ENCODE measurements at regions not wholly inside any gene's neighbourhood (a gene's known extent, or its start where the extent isn't known, plus 50 kb on each side); places are given as distances from the start of the nearest gene placed in this dataset.

- TF ChIP-seq NRF1 (IDR thresholded peaks at IDR 0.05; ENCODE audit: low read depth, low read length) (no peak), PBX3 (IDR thresholded peaks at IDR 0.05) (no peak)
Observed at GRCh38 chr6:104526376-104526775, 333.3 kb downstream of the HACE1 start (continued).

GRCh38 chr6:104525677-104526322, 333.9 kb downstream of the HACE1 start:
- no peaks in the 10 kb centered on the region for H3K9me2 ChIP-seq
- H3K9ac ChIP-seq: no peak overlapping the region
- no peaks in the 10 kb centered on the region for H3K27me3 ChIP-seq (ENCODE audit: insufficient read depth)
- peak overlapping the region; percentile 60; the same call in 1 of the 2 replicates for H3K4me2 ChIP-seq
- H3K4me3 ChIP-seq (ENCODE audit: low read depth in 2 of 2, low read length in 1 of 2): peak overlapping the region; percentile 38 to 46; a peak in 3 of 4 replicates
- H3K36me3 ChIP-seq (replicated peaks in 1 of 2; ENCODE audit: control insufficient read depth in 1 of 2, insufficient read depth in 2 of 2, low read length in 1 of 2): no peaks in the 10 kb centered on the region
- H3K27ac ChIP-seq (ENCODE audit: low read depth in 2 of 2, low read length in 1 of 2): peak overlapping the region in 1 of 2 experiments; percentile 58; a peak in 2 of 4 replicates
- ChIA-PET POLR2A (no interaction called here), CTCF (interaction anchor here (0.6 to 2.8 kb wide), 26 partner anchors 10 to 1365 kb away, joined by 3 to 29 read pairs (median 4); no protein-coding TSS in a partner anchor)
- no peaks in the 10 kb centered on the region for H4K20me1 ChIP-seq (ENCODE audit: insufficient read depth)
- H3K9me3 ChIP-seq: no peaks in the 10 kb centered on the region
- 28% methylated on average over 15 of the region's 15 CpGs for WGBS (ENCODE audit: low lambda C conversion rate)
- DNase-seq: peak; percentile 74
- peak overlapping the region; percentile 47; the same call in 1 of the 2 replicates for H2AFZ ChIP-seq (ENCODE audit: low read depth)
- TF ChIP-seq GATA2 (CRISPR knock-in tag; IDR thresholded peaks at IDR 0.05) (peak; percentile 82), CHD2 (IDR thresholded peaks at IDR 0.05; ENCODE audit: low read length, partially characterized antibody) (peak; percentile 16), RAD21 (IDR thresholded peaks at IDR 0.05; ENCODE audit: low read length) (peak; percentile 97), ZBTB33 (IDR thresholded peaks at IDR 0.05; ENCODE audit: borderline replicate concordance, low read depth) (no peak), MXI1 (IDR thresholded peaks at IDR 0.05; ENCODE audit: low read depth, low read length) (peak; percentile 49; the same call in 1 of the 2 replicates), EZH2phosphoT487 (IDR thresholded peaks at IDR 0.05; ENCODE audit: borderline replicate concordance, low read depth) (no peak), FOXJ3 (CRISPR knock-in tag; IDR thresholded peaks at IDR 0.05) (no peak), SMC3 (IDR thresholded peaks at IDR 0.05; ENCODE audit: low read depth, low read length) (peak; percentile 87), CTCF (IDR thresholded peaks at IDR 0.05) (peak; percentile 97), USF1 (IDR thresholded peaks at IDR 0.05; ENCODE audit: borderline replicate concordance, low read depth) (no peak), RCOR1 (IDR thresholded peaks at IDR 0.05; ENCODE audit: low read length) (peak; percentile 46; the same call in 1 of the 2 replicates), RFX5 (IDR thresholded peaks at IDR 0.05; ENCODE audit: low read length) (0 out of 2 replicates have a peak, but pooled peaks have one; percentile 31)
- H3K4me1 ChIP-seq (ENCODE audit: control insufficient read depth in 1 of 2, insufficient read depth in 2 of 2, low read depth in 1 of 2, low read length in 1 of 2): peaks cover 0 to 3% of the 10 kb centered on the region in 2 experiments; a peak in 2 of 4 replicates
- H3K79me2 ChIP-seq (ENCODE audit: insufficient read depth): no peaks in the 10 kb centered on the region
- no peaks in the 10 kb centered on the region for H3F3A ChIP-seq (replicated peaks; ENCODE audit: insufficient read depth)
